Posterior vena cava (tissue), 2 donors: ENCODE measurements at regions not wholly inside any gene's neighbourhood (a gene's known extent, or its start where the extent isn't known, plus 50 kb on each side); places are given as distances from the start of the nearest gene placed in this dataset.

Source experiments
- DNase-seq: peaks from one replicate; pipeline ENCODE4 v3.0.0-alpha.2; 2020; ENCODE audit warnings: low spot score
- intact Hi-C, 2 donors: fragments of 100-400 bp; cut with DNase I; formaldehyde crosslinking; loops; one replicate each; pipeline versions ENCODE4 v1.14.1 to v1.14.2; 2022 to 2023
- donor health status: DM: yes; HTN: yes; CAD: no.
- donor health status: DM: yes; HTN: yes; CAD: no.

DNA sequence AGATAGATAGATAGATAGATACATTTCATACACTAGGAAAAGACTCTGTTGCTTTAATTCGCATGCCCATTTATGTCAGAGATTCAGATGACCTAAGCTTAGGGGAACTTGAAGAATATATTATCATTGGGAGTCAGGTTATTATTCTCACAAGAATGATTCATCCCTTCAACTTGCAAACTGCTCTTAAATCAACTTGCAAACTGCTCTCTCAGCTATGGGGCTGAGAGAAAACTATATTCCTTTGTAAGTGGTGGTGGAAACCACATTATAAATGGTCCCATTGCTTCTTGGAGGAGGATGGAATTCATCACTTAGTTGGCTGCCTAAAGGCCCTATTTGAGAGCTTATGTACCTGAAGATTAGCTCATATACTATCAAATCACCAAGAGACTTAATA is 160.9 kb upstream of the STAC start:
- DNase-seq, result no peak
- intact Hi-C loops, result no loop called here

DNA sequence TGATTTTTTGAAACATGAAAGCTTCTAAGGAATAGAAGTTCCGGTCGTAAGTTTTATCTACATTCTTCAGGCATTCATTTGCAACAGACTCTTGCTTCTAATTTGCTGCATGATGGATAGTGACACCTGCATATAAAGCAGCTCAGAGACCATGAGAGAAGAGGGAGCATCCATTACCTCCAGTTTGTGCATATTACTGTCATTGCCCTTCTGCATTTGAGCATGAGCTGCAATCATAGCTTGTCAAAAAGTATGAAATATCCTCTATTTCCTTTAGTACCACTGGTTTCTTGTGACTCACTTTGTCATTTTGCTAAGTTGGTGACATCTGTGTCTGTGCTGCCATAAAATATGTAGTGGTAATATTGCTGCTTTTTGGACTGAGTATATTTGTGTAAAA is 160.1 kb upstream of the STAC start:
- intact Hi-C loops, result no loop called here
- DNase-seq, result no peak

DNA sequence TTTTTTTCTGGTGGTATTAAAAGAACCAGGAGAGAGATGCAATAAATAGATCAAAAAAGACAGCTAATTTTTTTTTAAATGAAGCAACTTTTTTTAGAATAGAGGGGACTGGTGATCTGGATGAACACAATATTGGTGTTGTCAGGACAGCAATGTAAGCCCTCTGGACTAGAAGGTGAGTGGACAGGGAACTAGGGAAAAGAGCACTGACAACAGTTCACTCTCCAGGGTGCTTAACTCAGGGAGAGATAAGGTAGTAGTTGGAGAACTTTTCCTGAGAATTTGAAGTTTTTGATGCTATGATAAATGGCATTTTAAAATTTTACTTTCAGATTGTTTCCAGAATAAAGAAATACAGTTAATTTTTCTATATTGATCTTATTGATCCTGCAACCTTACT is 158.3 kb upstream of the STAC start:
- intact Hi-C loops, result no loop called here
- DNase-seq, result no peak

DNA sequence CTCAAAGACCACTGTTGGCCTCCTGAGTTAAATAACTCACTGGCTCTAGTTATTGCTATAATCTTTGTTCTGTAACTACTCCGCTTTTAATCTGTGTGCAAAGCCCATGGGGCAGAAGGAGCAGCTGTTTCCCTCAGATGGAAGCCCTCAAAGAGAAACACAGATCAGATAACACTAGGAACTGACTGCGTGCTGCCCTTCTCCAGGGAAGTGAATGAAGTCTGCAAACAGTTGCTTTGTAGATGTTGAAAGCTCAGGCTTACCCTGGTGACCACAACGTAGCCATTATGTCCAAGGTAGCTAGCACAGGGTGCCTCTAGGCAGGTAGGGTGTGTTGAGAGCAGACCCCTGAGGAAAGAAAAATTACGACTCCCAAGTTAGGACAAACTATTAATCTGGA is 152.3 kb upstream of the STAC start:
- intact Hi-C loops, result no loop called here

DNA sequence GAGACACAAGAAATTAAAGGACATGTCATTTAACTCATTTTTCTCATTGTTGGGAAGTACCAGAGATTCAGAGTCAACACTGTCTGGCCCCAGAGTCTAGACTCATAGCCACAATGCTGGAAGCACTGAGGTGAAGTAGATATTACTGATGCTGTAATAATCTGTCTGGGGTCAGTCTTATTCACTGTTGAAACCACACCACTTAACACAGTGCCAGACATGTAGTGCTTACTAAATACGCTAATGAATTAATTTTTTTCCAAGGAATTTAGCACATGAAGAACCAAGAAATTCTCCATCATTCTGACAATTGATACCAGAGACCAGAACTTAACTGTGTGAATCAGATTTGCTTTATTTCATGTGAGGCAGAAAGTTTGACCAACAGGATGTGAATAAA is 150.8 kb upstream of the STAC start:
- intact Hi-C loops, result no loop called here
- DNase-seq, result no peak

More for the DNA sequence above, 152.3 kb upstream of the STAC start:
- DNase-seq, result no peak

DNA sequence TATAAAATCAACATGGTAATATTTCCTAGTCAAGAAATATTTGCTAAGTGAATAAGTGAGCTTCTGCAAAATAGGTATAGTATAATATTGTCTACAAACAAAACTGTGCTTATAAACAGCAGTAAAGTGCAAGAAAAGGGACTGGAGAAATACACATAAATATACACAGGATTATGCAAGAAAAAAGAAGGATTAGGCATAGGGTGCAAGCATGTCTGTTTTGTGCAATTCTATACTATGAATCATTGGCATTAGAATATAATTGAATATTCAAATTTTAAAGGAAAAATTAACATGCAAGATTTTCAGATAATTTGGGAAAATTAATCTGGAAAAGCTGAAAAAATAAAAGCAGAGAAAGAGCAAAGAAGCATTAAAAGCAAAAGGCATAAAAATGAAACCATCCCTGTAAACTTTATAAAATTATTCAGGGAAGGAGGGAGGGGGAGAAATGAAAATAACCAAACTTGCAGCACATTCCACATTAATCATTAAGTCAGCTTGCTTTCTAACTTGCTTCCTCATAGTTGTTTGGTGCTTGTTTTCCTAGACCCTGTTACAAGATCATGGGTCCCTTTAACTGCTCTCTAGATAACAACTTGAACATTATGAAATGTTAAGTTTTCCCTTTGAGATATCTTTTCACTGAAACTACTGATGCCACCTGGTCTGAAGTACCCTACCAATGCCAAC is 147.4 kb upstream of the STAC start:
- intact Hi-C loops, result no loop called here

DNA sequence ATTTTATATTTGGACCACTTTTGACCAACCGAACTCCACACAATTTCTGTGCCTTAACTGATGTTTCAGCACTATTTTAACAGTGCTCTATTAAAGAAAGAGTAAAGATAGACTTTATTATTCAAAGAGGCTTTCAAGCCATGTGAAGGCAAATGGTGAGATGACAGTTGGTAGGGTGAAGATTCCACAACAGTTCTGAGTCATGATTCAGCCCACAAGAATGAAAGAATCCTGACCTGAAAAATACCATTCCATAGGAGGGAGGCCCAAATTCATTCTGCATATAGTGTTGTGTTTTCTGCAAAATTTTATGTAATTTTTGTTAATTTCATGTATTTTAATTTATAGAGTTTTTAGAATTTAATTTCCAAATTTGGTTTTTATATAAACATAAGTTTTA is 135.6 kb upstream of the STAC start:
- intact Hi-C loops, result no loop called here
- DNase-seq, result no peak

More for the DNA sequence above, 147.4 kb upstream of the STAC start:
- no peak for DNase-seq

DNA sequence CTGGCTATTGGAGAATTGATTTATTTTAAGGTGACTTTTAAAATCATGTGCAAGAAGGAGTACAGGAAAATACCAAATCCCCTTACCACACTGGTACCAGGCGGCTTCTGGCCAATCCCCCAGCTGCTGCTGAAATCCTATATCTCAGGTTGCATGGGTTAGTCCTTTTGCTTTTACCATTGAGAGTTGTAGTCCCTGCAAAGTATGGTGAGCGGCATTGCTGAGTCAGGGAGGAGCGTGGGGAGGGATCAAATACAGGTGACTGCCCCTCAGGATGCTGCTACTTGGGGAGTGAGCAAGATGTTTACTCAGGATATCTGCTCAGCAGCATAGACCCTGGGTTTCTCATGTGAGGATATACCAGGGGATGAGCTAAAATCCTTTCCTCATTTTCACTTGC is 131.9 kb upstream of the STAC start:
- DNase-seq, result no peak
- intact Hi-C loops, result no loop called here

DNA sequence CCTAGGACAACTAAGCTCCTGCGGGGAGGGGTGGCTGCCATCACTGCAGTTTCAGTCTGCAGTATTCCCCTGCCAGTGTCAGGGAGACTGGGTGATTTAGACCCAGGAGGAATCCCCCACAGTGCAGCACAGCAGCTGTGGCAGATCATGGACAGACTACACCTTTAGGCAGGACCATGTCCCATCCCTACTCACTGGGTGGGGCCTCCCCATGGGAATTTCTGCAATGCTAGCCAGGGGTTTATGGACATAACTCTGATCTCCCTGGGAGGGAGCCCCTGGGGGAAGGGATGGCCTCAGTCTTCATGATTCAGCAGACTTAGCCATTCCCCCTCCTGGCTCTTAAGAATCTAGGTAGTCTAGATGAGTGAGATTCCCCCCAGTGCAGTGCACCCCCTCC is 130.1 kb upstream of the STAC start:
- DNase-seq, result no peak
- intact Hi-C loops, result no loop called here

DNA sequence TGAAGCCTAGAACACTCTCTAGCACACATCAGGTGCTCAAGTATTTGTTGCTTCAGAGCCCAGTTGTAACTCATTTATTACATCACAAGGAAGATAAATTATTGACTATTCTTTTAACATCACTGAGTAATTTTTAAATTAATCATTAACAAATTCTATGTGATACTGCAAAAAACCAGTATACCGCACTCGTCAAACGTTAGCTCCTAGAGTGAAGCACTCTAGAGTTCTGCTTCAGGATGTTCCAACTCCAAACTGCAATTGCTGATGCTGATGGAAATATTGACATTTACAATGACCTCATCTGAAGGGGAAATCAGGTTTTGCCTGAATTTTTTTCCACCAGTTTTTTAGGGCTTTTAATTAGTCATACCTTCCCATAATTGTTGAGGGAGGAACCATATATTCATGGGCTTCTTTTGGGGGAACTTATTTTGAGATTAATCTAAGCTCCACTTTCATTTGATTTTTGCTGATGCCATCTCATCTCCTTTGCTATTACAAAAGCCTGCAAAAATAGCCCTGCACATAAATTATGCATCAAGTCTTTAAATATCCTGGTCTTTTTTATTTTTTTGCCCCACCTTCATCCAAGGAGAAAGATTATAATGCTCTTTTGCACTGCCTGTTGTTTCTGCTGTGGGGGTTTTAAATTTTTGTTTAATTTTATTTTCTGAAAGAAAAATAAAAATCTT is 123.0 kb upstream of the STAC start:
- no peak for DNase-seq
- intact Hi-C loops, result no loop called here

DNA sequence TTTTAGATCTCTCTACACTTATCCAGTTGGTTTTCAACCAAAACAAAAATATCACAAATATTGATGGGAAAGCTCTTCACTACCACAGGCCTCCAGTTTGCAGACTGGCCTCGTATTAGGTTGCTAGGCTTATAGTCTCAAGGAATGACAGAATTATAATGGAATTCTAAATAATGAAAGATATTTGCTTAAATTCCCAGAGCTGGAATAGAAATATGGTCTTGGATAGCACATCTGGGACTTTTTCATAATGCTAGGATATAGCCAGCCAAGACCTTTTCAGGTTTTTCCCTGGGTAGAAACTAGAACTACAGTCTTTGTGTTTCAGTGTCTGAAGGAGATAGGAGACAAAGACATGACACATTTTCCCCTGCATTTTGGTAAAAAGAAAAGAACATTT is 121.9 kb upstream of the STAC start:
- DNase-seq, result no peak
- intact Hi-C loops, result no loop called here

DNA sequence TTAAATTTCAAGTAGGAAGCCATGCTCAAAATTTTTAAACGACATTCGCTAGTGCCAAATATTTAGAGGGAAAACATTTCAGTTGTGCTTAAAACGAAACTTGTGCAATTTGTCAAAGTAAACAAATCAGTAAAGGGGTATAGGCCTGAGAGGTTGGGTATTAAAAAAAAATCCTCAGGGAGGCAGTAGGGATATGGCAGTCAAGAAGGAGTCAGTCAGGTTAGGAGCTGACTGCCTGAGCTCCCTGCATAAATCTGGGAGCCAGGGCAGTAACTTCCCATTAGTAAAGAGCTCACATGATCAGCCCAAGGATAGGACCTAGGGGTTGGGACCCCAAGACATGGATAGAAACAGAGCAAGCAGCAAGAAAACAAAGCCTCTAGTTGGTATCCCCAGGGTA is 120.7 kb upstream of the STAC start:
- DNase-seq, result no peak
- intact Hi-C loops, result no loop called here

DNA sequence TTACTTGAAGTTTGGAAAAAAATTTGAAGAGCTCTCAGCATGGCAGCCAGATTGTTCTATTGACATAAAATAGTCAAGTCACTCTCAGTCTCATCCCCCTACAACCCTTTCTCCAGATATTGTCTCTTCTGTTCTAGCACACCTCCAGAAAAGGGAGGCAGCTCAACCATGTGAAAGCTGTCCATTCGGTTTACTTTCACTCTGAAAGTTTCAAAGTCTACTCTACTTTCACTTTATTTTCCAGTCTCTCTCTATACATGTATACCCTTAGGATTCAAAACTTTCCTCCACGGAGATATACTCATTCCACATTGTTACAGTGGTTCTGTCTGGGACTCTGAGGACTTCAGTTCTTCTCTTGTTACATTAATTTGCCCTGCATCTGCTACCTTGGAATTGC is 111.0 kb upstream of the STAC start:
- intact Hi-C loops, result no loop called here
- DNase-seq, result no peak

DNA sequence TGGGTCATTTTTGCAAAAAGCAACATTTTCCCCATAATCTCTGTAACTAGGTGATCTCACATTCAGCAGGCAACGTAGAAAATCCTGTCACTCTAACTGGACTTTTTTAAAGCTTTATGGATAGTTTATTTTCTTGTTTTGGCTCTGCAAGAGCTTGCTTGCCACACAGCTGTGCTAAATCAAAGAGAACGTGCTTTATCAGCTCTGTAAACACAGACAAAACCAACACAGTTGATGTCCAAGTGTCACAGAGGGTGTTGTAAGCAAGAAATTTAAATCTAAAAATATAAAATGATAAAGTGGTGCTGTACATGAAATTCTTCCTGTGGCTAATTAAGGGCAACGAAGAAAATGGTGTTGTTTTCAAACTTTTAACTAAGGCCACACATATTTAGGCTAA is 97.5 kb upstream of the STAC start:
- no peak for DNase-seq
- intact Hi-C loops, result no loop called here

DNA sequence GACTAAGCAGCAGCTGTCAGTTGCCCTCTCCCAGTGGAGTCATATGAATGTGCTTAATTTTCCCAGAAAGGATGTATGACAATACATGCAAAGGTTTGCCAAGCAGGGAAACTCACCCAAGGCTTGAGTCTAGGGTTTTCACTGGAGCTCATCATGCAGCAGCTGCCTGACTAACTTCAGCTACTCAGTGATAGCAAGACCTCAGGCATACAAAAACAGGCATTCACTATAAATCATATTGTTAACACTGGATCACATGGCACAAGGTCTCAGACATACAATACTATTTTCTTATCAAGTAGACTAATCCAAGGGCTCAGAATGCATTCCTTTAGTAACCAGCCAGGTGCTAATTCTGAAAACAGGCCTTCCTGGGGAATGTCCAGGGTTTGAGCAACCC is 85.0 kb upstream of the STAC start:
- no peak for DNase-seq
- intact Hi-C loops, result no loop called here

DNA sequence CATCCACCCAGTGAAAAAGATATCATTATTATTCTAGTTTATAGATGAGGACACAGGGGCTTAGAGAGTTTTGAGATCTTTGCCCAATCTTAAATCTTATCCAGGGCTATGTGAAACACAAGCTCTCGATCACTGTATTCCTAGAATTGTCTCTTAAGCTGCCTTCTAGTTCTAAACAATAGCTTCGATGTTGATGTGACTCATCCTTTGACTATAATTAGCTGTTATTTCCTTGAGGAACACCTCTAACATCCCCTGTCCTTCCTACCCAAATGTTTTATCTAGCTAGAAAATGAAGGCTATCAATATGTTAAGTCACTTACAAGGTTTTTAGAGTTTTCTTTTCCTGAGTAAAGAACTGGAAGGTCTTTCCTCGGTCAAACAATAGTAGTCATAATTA is 83.1 kb upstream of the STAC start:
- intact Hi-C loops, result no loop called here
- DNase-seq, result no peak

DNA sequence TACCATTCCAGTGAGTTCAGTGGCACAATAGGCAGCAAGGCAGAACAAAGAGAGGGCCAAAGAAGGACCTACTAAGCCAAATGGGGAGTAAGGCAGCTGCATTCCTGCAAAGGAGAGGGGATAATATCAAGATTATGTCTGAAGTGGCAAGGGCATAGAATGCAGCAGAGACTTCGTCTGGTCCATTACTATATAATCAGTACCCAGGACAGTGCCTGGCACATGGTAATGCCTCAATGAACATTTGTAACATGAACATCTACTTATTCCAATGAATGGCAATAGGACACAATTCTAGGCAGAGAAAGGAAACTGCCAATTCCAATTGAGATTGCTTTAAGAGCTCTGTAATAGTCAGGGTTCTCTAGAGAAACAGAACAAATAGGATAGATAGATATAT is 82.1 kb upstream of the STAC start:
- intact Hi-C loops, result no loop called here
- no peak for DNase-seq

DNA sequence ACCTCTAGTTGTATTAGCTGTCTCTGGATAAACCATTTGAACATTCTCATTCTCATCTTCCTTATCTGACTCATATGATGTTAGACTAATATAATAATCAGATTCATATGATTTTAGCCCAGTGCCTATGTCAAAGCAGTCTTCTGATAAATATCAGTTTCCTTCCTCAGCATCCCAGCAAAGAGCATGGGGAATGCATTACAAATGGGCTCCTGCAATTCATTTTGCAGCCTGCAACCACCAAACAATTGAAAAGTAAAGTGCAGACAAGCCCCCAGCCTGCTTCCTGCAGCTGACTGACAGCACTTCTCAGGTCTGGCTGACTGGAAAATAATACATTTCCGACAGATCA is 78.2 kb upstream of the STAC start:
- intact Hi-C loops, result no loop called here
- DNase-seq, result no peak

DNA sequence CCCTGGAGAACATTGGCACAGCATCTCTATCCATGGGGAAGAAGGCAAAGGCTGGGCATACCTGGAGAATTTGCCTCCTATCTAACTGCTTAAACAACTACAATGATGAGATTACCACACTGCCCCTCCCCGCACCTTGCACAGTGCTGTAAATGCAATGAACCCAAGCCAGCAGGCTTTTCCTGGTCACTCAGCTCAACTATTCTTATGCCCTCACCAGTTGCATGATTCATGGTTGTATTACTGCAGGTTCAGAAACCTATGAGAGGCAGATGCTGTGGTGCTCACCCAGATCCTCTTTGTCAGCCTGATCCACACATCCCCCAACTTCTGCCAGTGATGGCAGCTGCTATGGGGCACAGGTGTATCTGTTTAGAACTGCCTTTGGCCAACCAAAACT is 77.7 kb upstream of the STAC start:
- DNase-seq, result no peak
- intact Hi-C loops, result no loop called here

DNA sequence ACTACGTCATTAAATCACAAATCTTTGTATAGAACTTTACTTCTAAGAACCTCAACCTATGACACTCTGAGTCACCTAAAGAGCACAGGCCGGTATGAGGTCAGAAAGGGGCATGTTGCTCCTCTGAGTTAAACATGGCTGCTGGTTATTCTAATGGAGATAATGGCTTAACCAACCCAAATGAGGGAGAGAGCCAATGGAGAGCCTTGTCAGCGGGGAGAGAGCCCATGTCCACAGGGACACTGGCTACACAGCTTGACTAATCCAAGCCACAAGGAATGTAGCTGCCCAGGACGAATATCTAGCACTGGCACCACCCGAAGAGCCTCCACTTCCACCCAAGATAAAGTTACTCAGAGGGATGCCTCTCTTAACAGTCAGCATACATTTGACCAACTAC is 77.0 kb upstream of the STAC start:
- DNase-seq, result no peak
- intact Hi-C loops, result no loop called here

DNA sequence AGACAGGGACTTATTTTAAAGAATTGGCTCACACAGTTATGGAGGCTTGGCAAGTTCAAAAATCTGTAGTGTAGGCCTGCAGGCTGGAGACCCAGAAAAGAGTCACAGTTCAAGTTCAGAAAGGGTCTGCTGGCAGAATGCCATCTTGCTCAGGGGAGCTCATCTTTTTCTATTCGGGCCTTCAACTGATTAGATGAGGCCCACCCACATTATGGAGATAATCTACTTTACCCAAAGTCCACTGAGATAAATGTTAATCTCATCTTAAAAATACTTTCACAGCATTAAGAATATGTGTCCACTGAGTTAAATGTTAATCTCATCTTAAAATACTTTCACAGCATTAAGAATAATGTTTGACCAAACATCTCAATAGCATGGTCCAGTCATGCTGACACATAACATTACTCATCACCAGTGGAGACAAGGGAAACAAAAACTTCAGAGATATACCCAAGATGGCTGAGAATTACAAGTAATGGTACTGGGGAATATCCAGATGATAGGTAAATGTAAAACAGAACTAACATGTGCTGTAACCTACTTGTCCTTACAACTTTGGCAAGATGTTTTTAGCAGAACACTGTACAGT is 74.3 kb upstream of the STAC start:
- no peak for DNase-seq
- intact Hi-C loops, result no loop called here
